Brain microvascular endothelial cell (primary cell): ENCODE measurements at regions not wholly inside any gene's neighbourhood (a gene's known extent, or its start where the extent isn't known, plus 50 kb on each side); places are given as distances from the start of the nearest gene placed in this dataset.

Experiments used
- DNase-seq: peaks from one replicate; pipeline ENCODE4 v3.0.0-alpha.2; 2020
- H3K27ac ChIP-seq: fragments of 250-450 bp; sonication (Bioruptor Pico); 2 replicates; pipeline ENCODE4 v1.5.1; 2020; ENCODE audit warnings: mild to moderate bottlenecking, moderate library complexity
- H3K27me3 ChIP-seq: fragments of 250-450 bp; sonication (Bioruptor Pico); replicated peaks from 2 replicates; pipeline ENCODE4 v1.5.1; 2020; ENCODE audit warnings: mild to moderate bottlenecking
- H3K36me3 ChIP-seq: fragments of 250-450 bp; sonication (Bioruptor Pico); replicated peaks from 2 replicates; pipeline ENCODE4 v1.5.1; 2020; ENCODE audit warnings: mild to moderate bottlenecking
- H3K4me3 ChIP-seq: 2 replicates; pipeline ENCODE4 v1.5.1; 2011; ENCODE audit warnings: low read depth, mild to moderate bottlenecking, control low read depth, low read length, moderate library complexity
- CTCF ChIP-seq: IDR thresholded peaks from 2 replicates; pipeline ENCODE4 v1.5.1; 2011; ENCODE audit warnings: low read depth, mild to moderate bottlenecking, moderate library complexity, low read length, control low read depth, inconsistent platforms; ENCODE audit errors: missing control alignments
- in situ Hi-C: cut with HindIII; loops from 2 replicates; pipeline ENCODE4 v1.10.0; 2017; ENCODE audit warnings: low sequenced_read_pairs, low pct_ligation_motif_present

- DNase-seq, result no peak
- in situ Hi-C loops, result no loop called here
- Histone ChIP-seq H3K4me3 (no peak overlapping the region), H3K27ac (no peak overlapping the region), H3K36me3 (no peaks in the 10 kb centered on the region), H3K27me3 (no peaks in the 10 kb centered on the region)
- no peak for TF ChIP-seq CTCF
Observed at GRCh38 chr3:95177096-95177495, 1114.2 kb downstream of the NSUN3 start.

- H3K27me3 ChIP-seq, result no peaks in the 10 kb centered on the region
- H3K4me3 ChIP-seq, result no peak overlapping the region
- no peaks in the 10 kb centered on the region for H3K36me3 ChIP-seq
- DNase-seq, result no peak
- in situ Hi-C loops, result no loop called here
- no peak overlapping the region for H3K27ac ChIP-seq
- TF ChIP-seq CTCF, result no peak
Observed at GRCh38 chr3:95184038-95184437, 1121.2 kb downstream of the NSUN3 start.

- no peak for DNase-seq
- Histone ChIP-seq H3K4me3 (no peak overlapping the region), H3K27ac (no peak overlapping the region), H3K36me3 (no peaks in the 10 kb centered on the region), H3K27me3 (no peaks in the 10 kb centered on the region)
- in situ Hi-C loops, result no loop called here
- TF ChIP-seq CTCF, result no peak
Observed at GRCh38 chr3:95189348-95189747, 1126.5 kb downstream of the NSUN3 start.

GRCh38 chr3:95197661-95198060 lies 1134.8 kb downstream of the NSUN3 start:
- no peaks in the 10 kb centered on the region for H3K36me3 ChIP-seq
- in situ Hi-C loops, result no loop called here
- no peak for TF ChIP-seq CTCF
- no peak for DNase-seq
- H3K27me3 ChIP-seq, result no peaks in the 10 kb centered on the region
- no peak overlapping the region for H3K4me3 ChIP-seq
- no peak overlapping the region for H3K27ac ChIP-seq

- H3K27ac ChIP-seq, result no peak overlapping the region
- no peak for DNase-seq
- TF ChIP-seq CTCF, result no peak
- H3K27me3 ChIP-seq, result no peaks in the 10 kb centered on the region
- no peak overlapping the region for H3K4me3 ChIP-seq
- in situ Hi-C loops, result no loop called here
- no peaks in the 10 kb centered on the region for H3K36me3 ChIP-seq
Observed at GRCh38 chr3:95200384-95200783, 1137.5 kb downstream of the NSUN3 start.

GRCh38 chr3:95210878-95211277 lies 1148.0 kb downstream of the NSUN3 start:
- Histone ChIP-seq H3K27me3 (no peaks in the 10 kb centered on the region), H3K4me3 (no peak overlapping the region), H3K27ac (no peak overlapping the region), H3K36me3 (no peaks in the 10 kb centered on the region)
- in situ Hi-C loops, result no loop called here
- no peak for TF ChIP-seq CTCF
- DNase-seq, result no peak
